ENCODE measurements at regions not wholly inside any gene's neighbourhood (a gene's known extent, or its start where the extent isn't known, plus 50 kb on each side); places are given as distances from the start of the nearest gene placed in this dataset.
"Not testable (repeated sequence)": the region's sequence is repeated elsewhere in the genome, so short reads cannot be mapped to it uniquely, and the experiment has no call there.

DNA sequence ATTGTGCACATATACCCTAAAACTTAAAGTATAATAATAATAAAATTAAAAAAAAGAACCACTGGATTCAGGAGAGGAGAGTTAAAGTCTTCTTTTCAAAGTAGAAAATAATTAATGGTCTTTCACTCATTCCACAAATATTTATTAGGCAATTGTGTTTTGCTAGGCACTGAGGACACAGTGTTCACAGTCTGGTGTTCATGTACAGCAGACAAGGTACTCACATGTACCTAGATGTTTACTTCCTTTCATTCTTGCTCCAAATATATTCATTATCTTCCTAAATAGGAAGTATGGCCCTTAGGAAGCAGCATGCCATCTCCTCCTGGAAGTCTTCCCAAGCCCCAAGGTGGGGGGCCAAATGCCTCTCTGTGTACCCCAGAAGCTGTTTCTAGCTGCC is 265.0 kb downstream of the NPHP4 start:
- Histone ChIP-seq H4K20me1 (replicated peaks; ENCODE audit: insufficient read depth) (no peaks in the 10 kb centered on the region), H2AFZ (no peak overlapping the region), H3F3A (replicated peaks; ENCODE audit: low read depth) (no peaks in the 10 kb centered on the region), H3K36me3 (ENCODE audit: insufficient read depth) (no peaks in the 10 kb centered on the region; the same call in 1 of the 2 replicates), H3K4me3 (no peak overlapping the region), H3K27ac (ENCODE audit: low read depth) (no peak overlapping the region), H3K4me2 (no peak overlapping the region), H3K9me2 (ENCODE audit: insufficient read depth) (no peaks in the 10 kb centered on the region), H3K79me2 (replicated peaks; ENCODE audit: insufficient read depth) (no peaks in the 10 kb centered on the region), H3K4me1 (ENCODE audit: insufficient read depth) (no peaks in the 10 kb centered on the region), H3K27me3 (ENCODE audit: insufficient read depth) (no peaks in the 10 kb centered on the region)
- H3K4me3 Mint-ChIP-seq = no peak overlapping the region
- H3K27me3 Mint-ChIP-seq (ENCODE audit: insufficient read depth, low read depth, poor library complexity) = peaks cover 8% of the 10 kb centered on the region
- no peaks in the 10 kb centered on the region; the same call in 2 of the 3 replicates for H3K36me3 Mint-ChIP-seq (ENCODE audit: low read depth)
- TF ChIP-seq EZH2phosphoT487 (IDR thresholded peaks at IDR 0.05; ENCODE audit: unreplicated experiment) = no peak
- TF ChIP-seq ZNF331 (CRISPR knock-in tag; IDR thresholded peaks at IDR 0.05; ENCODE audit: low read depth) = no peak
- TF ChIP-seq CREB1 (CRISPR knock-in tag; IDR thresholded peaks at IDR 0.05; ENCODE audit: low read depth) = no peak
- TF ChIP-seq, protein P1, sequence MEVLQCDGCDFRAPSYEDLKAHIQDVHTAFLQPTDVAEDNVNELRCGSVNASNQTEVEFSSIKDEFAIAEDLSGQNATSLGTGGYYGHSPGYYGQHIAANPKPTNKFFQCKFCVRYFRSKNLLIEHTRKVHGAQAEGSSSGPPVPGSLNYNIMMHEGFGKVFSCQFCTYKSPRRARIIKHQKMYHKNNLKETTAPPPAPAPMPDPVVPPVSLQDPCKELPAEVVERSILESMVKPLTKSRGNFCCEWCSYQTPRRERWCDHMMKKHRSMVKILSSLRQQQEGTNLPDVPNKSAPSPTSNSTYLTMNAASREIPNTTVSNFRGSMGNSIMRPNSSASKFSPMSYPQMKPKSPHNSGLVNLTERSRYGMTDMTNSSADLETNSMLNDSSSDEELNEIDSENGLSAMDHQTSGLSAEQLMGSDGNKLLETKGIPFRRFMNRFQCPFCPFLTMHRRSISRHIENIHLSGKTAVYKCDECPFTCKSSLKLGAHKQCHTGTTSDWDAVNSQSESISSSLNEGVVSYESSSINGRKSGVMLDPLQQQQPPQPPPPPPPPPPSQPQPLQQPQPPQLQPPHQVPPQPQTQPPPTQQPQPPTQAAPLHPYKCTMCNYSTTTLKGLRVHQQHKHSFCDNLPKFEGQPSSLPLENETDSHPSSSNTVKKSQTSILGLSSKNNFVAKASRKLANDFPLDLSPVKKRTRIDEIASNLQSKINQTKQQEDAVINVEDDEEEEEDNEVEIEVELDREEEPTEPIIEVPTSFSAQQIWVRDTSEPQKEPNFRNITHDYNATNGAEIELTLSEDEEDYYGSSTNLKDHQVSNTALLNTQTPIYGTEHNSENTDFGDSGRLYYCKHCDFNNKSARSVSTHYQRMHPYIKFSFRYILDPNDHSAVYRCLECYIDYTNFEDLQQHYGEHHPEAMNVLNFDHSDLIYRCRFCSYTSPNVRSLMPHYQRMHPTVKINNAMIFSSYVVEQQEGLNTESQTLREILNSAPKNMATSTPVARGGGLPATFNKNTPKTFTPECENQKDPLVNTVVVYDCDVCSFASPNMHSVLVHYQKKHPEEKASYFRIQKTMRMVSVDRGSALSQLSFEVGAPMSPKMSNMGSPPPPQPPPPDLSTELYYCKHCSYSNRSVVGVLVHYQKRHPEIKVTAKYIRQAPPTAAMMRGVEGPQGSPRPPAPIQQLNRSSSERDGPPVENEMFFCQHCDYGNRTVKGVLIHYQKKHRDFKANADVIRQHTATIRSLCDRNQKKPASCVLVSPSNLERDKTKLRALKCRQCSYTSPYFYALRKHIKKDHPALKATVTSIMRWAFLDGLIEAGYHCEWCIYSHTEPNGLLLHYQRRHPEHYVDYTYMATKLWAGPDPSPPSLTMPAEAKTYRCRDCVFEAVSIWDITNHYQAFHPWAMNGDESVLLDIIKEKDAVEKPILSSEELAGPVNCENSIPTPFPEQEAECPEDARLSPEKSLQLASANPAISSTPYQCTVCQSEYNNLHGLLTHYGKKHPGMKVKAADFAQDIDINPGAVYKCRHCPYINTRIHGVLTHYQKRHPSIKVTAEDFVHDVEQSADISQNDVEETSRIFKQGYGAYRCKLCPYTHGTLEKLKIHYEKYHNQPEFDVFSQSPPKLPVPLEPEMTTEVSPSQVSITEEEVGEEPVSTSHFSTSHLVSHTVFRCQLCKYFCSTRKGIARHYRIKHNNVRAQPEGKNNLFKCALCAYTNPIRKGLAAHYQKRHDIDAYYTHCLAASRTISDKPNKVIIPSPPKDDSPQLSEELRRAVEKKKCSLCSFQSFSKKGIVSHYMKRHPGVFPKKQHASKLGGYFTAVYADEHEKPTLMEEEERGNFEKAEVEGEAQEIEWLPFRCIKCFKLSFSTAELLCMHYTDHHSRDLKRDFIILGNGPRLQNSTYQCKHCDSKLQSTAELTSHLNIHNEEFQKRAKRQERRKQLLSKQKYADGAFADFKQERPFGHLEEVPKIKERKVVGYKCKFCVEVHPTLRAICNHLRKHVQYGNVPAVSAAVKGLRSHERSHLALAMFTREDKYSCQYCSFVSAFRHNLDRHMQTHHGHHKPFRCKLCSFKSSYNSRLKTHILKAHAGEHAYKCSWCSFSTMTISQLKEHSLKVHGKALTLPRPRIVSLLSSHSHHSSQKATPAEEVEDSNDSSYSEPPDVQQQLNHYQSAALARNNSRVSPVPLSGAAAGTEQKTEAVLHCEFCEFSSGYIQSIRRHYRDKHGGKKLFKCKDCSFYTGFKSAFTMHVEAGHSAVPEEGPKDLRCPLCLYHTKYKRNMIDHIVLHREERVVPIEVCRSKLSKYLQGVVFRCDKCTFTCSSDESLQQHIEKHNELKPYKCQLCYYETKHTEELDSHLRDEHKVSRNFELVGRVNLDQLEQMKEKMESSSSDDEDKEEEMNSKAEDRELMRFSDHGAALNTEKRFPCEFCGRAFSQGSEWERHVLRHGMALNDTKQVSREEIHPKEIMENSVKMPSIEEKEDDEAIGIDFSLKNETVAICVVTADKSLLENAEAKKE (CRISPR knock-in tag; IDR thresholded peaks at IDR 0.05) = no peak
- no peak for TF ChIP-seq EZH2 (IDR thresholded peaks at IDR 0.05; ENCODE audit: low read depth, unreplicated experiment)
- no peak for TF ChIP-seq REST (IDR thresholded peaks at IDR 0.05; ENCODE audit: unreplicated experiment)
- no peak for TF ChIP-seq ZNF114 (CRISPR knock-in tag; IDR thresholded peaks at IDR 0.05)
- peak overlapping the region; percentile 32; the same call in 1 of the 2 replicates for H3K27ac Mint-ChIP-seq
- peaks cover 8% of the 10 kb centered on the region for H3K4me1 Mint-ChIP-seq
- no peaks in the 10 kb centered on the region; the same call in 2 of the 3 replicates for H3K9me3 Mint-ChIP-seq
- ATAC-seq (no peak), DNase-seq (ENCODE audit: low spot score) (no peak)

- H3K27me3 Mint-ChIP-seq (ENCODE audit: insufficient read depth, low read depth, poor library complexity) = peaks cover 10% of the 10 kb centered on the region
- H2AFZ ChIP-seq; H3K4me2 ChIP-seq; H3K27me3 ChIP-seq (ENCODE audit: insufficient read depth); H3K36me3 Mint-ChIP-seq (ENCODE audit: low read depth); ATAC-seq; H4K20me1 ChIP-seq (replicated peaks; ENCODE audit: insufficient read depth); H3K4me1 ChIP-seq (ENCODE audit: insufficient read depth); H3K27ac ChIP-seq (ENCODE audit: low read depth); H3K4me3 ChIP-seq; H3K36me3 ChIP-seq (ENCODE audit: insufficient read depth); H3F3A ChIP-seq (replicated peaks; ENCODE audit: low read depth); H3K4me3 Mint-ChIP-seq; H3K9me3 Mint-ChIP-seq; H3K4me1 Mint-ChIP-seq; H3K79me2 ChIP-seq (replicated peaks; ENCODE audit: insufficient read depth); DNase-seq (ENCODE audit: low spot score); H3K27ac Mint-ChIP-seq; H3K9me2 ChIP-seq (ENCODE audit: insufficient read depth): not testable (repeated sequence)
Measured at GRCh38 chr1:5726586-5727184, 265.5 kb downstream of the NPHP4 start.
